GM12874 (cell line): ENCODE measurements at regions not wholly inside any gene's neighbourhood (a gene's known extent, or its start where the extent isn't known, plus 50 kb on each side); places are given as distances from the start of the nearest gene placed in this dataset.

Experiments
- TF ChIP-seq, protein P1 (sequence below): IDR thresholded peaks from 2 replicates; pipeline ENCODE4 v1.5.1; 2011; ENCODE audit warnings: low read depth, mild to moderate bottlenecking, control low read depth, low read length, moderate library complexity; ENCODE audit not compliant: insufficient read depth

DNA sequence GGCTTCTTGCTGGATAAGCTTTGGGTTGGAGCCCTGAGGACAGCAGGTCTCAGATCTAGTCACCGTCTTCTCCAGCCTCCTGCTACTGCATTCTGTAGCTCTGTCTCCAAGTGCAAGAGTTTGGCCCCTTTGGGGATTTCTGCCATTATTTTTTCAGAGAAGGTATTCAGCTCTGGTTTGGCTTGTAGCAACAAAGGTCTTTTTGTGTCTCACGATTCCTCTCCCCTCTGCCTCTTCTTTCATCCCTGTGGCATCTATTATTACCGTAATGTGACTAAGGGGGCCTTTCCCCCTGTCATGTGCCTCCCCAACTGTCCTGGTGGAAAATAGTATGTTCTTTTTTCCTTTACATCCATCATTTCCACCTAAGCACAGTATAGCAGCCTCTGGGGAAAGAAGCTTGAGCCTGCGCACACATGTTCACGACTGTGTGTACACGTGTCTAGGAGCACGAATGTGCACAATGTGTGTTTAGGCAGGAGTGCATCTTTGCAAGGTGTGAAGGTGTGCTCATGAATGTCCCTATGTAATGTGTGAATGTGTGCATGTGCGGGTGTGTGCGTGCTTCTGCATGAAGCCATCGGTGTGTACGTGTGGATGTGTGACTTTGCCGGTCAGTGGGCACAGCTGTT is 273.9 kb downstream of the ZNF536 start:
- TF ChIP-seq, protein P1, sequence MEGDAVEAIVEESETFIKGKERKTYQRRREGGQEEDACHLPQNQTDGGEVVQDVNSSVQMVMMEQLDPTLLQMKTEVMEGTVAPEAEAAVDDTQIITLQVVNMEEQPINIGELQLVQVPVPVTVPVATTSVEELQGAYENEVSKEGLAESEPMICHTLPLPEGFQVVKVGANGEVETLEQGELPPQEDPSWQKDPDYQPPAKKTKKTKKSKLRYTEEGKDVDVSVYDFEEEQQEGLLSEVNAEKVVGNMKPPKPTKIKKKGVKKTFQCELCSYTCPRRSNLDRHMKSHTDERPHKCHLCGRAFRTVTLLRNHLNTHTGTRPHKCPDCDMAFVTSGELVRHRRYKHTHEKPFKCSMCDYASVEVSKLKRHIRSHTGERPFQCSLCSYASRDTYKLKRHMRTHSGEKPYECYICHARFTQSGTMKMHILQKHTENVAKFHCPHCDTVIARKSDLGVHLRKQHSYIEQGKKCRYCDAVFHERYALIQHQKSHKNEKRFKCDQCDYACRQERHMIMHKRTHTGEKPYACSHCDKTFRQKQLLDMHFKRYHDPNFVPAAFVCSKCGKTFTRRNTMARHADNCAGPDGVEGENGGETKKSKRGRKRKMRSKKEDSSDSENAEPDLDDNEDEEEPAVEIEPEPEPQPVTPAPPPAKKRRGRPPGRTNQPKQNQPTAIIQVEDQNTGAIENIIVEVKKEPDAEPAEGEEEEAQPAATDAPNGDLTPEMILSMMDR = no peak

DNA sequence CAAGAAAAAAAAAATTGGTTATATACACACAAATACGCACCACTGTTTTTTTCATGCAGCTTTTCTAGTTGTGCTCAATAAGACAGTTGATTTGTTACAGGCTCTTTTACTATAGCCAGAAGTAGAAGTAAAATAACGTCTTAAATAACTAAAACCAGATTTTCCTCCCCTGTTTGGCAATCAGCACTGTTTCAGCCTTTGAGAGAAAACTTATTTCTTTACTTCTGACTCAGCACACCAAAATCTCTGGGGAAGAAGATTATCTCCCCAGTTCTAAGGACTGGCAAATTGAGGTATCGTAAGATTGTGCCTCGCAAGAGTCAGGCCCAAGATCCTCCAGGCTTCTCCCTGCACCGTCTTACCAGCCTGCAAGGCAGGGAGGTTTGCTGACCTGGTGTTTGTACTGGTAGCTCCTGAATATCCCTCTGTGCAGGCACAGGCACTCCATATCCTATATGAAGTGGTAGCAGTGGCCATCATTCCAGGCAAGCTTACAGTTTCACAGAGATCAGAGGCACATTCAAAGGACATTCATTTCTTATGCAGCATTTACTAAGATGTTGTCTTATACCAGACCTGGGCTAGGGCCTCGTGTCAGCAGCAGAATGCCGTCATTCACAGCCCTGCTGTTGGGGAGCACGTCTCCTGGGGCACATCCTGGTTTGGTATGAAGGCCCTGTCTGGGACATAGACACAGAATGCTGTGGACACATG is 268.2 kb downstream of the ZNF536 start:
- TF ChIP-seq, protein P1 = no peak

DNA sequence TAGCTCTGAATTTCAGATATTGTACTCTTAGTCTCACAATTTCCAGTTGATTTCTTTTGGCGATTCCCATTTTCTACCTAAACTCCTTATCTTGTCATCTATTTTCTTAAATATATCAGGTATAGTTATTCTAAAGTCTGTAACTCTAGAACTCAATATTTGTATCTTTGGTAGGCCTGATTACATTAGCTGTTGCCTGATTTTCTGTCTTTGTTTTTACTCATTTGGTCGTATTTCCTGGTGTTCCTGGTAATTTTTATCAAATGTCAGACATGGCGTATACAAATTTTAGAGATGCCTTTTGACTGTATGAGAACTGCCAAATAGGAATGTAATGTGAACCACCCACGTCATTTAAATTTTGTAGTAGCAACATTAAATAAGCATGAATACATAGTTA is 266.7 kb downstream of the ZNF536 start:
- TF ChIP-seq, protein P1 = no peak

GRCh38 chr19:30637926-30638325 is 265.7 kb downstream of the ZNF536 start:
- TF ChIP-seq, protein P1 = no peak

GRCh38 chr19:30634996-30635975 is 263.1 kb downstream of the ZNF536 start:
- TF ChIP-seq, protein P1 = no peak

- TF ChIP-seq, protein P1 = no peak
These were observed 262.1 kb downstream of the ZNF536 start for GRCh38 chr19:30634131-30634830.
